Fibroblast of skin of right quadriceps (primary cell): ENCODE measurements at regions not wholly inside any gene's neighbourhood (a gene's known extent, or its start where the extent isn't known, plus 50 kb on each side); places are given as distances from the start of the nearest gene placed in this dataset.
"Not testable (repeated sequence)": the region's sequence is repeated elsewhere in the genome, so short reads cannot be mapped to it uniquely, and the experiment has no call there.

Experiments used
- DNase-seq: peaks from one replicate; pipeline ENCODE4 v3.0.0-alpha.2; 2013

- peak; percentile 15 for DNase-seq
Observed at GRCh38 chr21:35482933-35483662, 434.0 kb upstream of the RUNX1 start.

- no peak for DNase-seq
Observed at GRCh38 chr21:35482096-35482495, 433.0 kb upstream of the RUNX1 start.

- no peak for DNase-seq
Observed at GRCh38 chr21:35481005-35481404, 431.9 kb upstream of the RUNX1 start.

GRCh38 chr21:35479529-35479928 is 430.4 kb upstream of the RUNX1 start:
- no peak for DNase-seq

- no peak for DNase-seq
Observed at GRCh38 chr21:35479065-35479448, 430.0 kb upstream of the RUNX1 start.

- peak; percentile 11 for DNase-seq
Observed at GRCh38 chr21:35478161-35479064, 429.3 kb upstream of the RUNX1 start.

- DNase-seq = no peak
Observed at GRCh38 chr21:35477622-35478021, 428.5 kb upstream of the RUNX1 start.

GRCh38 chr21:35476621-35477395 is 427.7 kb upstream of the RUNX1 start:
- peak; percentile 80 for DNase-seq

GRCh38 chr21:35475762-35476161 is 426.7 kb upstream of the RUNX1 start:
- DNase-seq = peak; percentile 88

- peak; percentile 71 for DNase-seq
Observed at GRCh38 chr21:35475009-35475408, 425.9 kb upstream of the RUNX1 start.

GRCh38 chr21:35473496-35473895 is 424.4 kb upstream of the RUNX1 start:
- no peak for DNase-seq

GRCh38 chr21:35470522-35470921 is 421.4 kb upstream of the RUNX1 start:
- DNase-seq = no peak

GRCh38 chr21:35469498-35469897 is 420.4 kb upstream of the RUNX1 start:
- peak; percentile 76 for DNase-seq

GRCh38 chr21:35468991-35469390 is 419.9 kb upstream of the RUNX1 start:
- no peak for DNase-seq

GRCh38 chr21:35467566-35467965 is 418.5 kb upstream of the RUNX1 start:
- DNase-seq = peak; percentile 83

- not testable (repeated sequence) for DNase-seq
Observed at GRCh38 chr21:35466681-35467080, 417.6 kb upstream of the RUNX1 start.

- no peak for DNase-seq
Observed at GRCh38 chr21:35465741-35466140, 416.6 kb upstream of the RUNX1 start.

- no peak for DNase-seq
Observed at GRCh38 chr21:35461700-35462099, 412.6 kb upstream of the RUNX1 start.

GRCh38 chr21:35460441-35460840 is 411.3 kb upstream of the RUNX1 start:
- no peak for DNase-seq

- no peak for DNase-seq
Observed at GRCh38 chr21:35458405-35458804, 409.3 kb upstream of the RUNX1 start.

- no peak for DNase-seq
Observed at GRCh38 chr21:35457097-35457804, 408.1 kb upstream of the RUNX1 start.

- no peak for DNase-seq
Observed at GRCh38 chr21:35451276-35451675, 402.2 kb upstream of the RUNX1 start.

- DNase-seq = no peak
Observed at GRCh38 chr21:35450830-35451229, 401.7 kb upstream of the RUNX1 start.
